VCaP (cell line): ENCODE measurements at regions not wholly inside any gene's neighbourhood (a gene's known extent, or its start where the extent isn't known, plus 50 kb on each side); places are given as distances from the start of the nearest gene placed in this dataset.

ENCODE experiments used
- H3K27ac ChIP-seq: fragments of 450-650 bp; 2 replicates; pipeline ENCODE4 v1.5.1; 2017
- CTCF ChIP-seq: fragments of 450-650 bp; conservative IDR thresholded peaks from 2 replicates; pipeline ENCODE4 v1.5.1; 2017; ENCODE audit warnings: mild to moderate bottlenecking, moderate library complexity

GRCh38 chr13:33891196-33891742 is 73.3 kb downstream of the RFC3 start:
- TF ChIP-seq CTCF: no peak
- H3K27ac ChIP-seq: no peak overlapping the region

- no peak overlapping the region for H3K27ac ChIP-seq
- no peak for TF ChIP-seq CTCF
Measured at GRCh38 chr13:33893559-33893958, 75.6 kb downstream of the RFC3 start.

- no peak for TF ChIP-seq CTCF
- no peak overlapping the region for H3K27ac ChIP-seq
Measured at GRCh38 chr13:33904431-33904830, 86.5 kb downstream of the RFC3 start.

- TF ChIP-seq CTCF: no peak
- H3K27ac ChIP-seq: no peak overlapping the region
Measured at GRCh38 chr13:33908116-33908515, 90.2 kb downstream of the RFC3 start.

GRCh38 chr13:33910255-33910654 is 92.3 kb downstream of the RFC3 start:
- H3K27ac ChIP-seq: no peak overlapping the region
- TF ChIP-seq CTCF: no peak

GRCh38 chr13:33911521-33911920 is 93.6 kb downstream of the RFC3 start:
- no peak overlapping the region for H3K27ac ChIP-seq
- TF ChIP-seq CTCF: no peak

GRCh38 chr13:33913829-33914228 is 95.9 kb downstream of the RFC3 start:
- no peak overlapping the region for H3K27ac ChIP-seq

More at GRCh38 chr13:33913829-33914228, 95.9 kb downstream of the RFC3 start:
- no peak for TF ChIP-seq CTCF
